Neural cell (in vitro differentiated cells): ENCODE measurements at regions not wholly inside any gene's neighbourhood (a gene's known extent, or its start where the extent isn't known, plus 50 kb on each side); places are given as distances from the start of the nearest gene placed in this dataset.

Source experiments
- H2AFZ ChIP-seq: fragments of 200-600, 300-800 bp; sonication (generic), shearing (Covaris generic); 2 replicates; pipeline ENCODE4 v1.6.0; 2014; ENCODE audit warnings: low read depth, mild to moderate bottlenecking, antibody characterized with exemption, low read length, moderate library complexity
- H3F3A ChIP-seq: fragments of 200-600 bp; shearing (Covaris generic); 2 replicates; pipeline ENCODE4 v1.6.1; 2016; ENCODE audit warnings: mild to moderate bottlenecking, moderate library complexity, mixed read lengths, antibody characterized with exemption, low read length; ENCODE audit not compliant: insufficient read depth, poor library complexity, severe bottlenecking
- H3K27ac ChIP-seq: fragments of 200-600, 300-800 bp; sonication (generic), shearing (Covaris generic); 2 replicates; pipeline ENCODE4 v1.5.1; 2014; ENCODE audit warnings: mild to moderate bottlenecking, low read length, moderate library complexity
- H3K27me3 ChIP-seq: fragments of 300-800, 200-600 bp; sonication (generic), shearing (Covaris generic); 2 replicates; pipeline ENCODE4 v1.6.0; 2014; ENCODE audit warnings: mild to moderate bottlenecking, low read depth, low read length, moderate library complexity; ENCODE audit not compliant: insufficient read depth
- H3K36me3 ChIP-seq: fragments of 300-800, 200-600 bp; sonication (generic), shearing (Covaris generic); 2 replicates; pipeline ENCODE4 v1.5.1; 2014; ENCODE audit warnings: mild to moderate bottlenecking, antibody characterized with exemption, low read length, moderate library complexity; ENCODE audit not compliant: insufficient read depth
- H3K4me2 ChIP-seq: fragments of 300-800, 200-600 bp; sonication (generic), shearing (Covaris generic); 2 replicates; pipeline ENCODE4 v1.6.0; 2014; ENCODE audit warnings: mild to moderate bottlenecking, low read length
- H3K4me3 ChIP-seq: fragments of 300-800, 200-600 bp; sonication (generic), shearing (Covaris generic); 2 replicates; pipeline ENCODE4 v1.5.1; 2014; ENCODE audit warnings: mild to moderate bottlenecking, low read length, moderate library complexity
- H3K79me2 ChIP-seq: fragments of 200-600 bp; shearing (Covaris generic); replicated peaks from 2 replicates; pipeline ENCODE4 v1.6.0; 2014; ENCODE audit warnings: mild to moderate bottlenecking, low read length, moderate library complexity; ENCODE audit not compliant: insufficient read depth
- H3K9ac ChIP-seq: fragments of 300-800, 200-600 bp; sonication (generic), shearing (Covaris generic); 2 replicates; pipeline ENCODE4 v1.6.1; 2016; ENCODE audit warnings: mild to moderate bottlenecking, low read length, mixed read lengths
- H3K9me2 ChIP-seq: fragments of 200-600 bp; shearing (Covaris generic); 2 replicates; pipeline ENCODE4 v1.6.1; 2016; ENCODE audit warnings: mild to moderate bottlenecking, low read length, mixed read lengths; ENCODE audit not compliant: insufficient read depth
- H3K9me3 ChIP-seq: fragments of 200-600, 300-800 bp; sonication (generic), shearing (Covaris generic); 2 replicates; pipeline ENCODE4 v1.6.1; 2016; ENCODE audit warnings: mild to moderate bottlenecking, mixed run types, low read length, moderate library complexity, mixed read lengths
- H4K20me1 ChIP-seq: fragments of 200-600 bp; shearing (Covaris generic); 2 replicates; pipeline ENCODE4 v1.6.1; 2016; ENCODE audit warnings: mild to moderate bottlenecking, mixed run types; ENCODE audit not compliant: insufficient read depth
- EP300 ChIP-seq: fragments of 450-650 bp; conservative IDR thresholded peaks from 2 replicates; pipeline ENCODE4 v1.6.1; 2014; ENCODE audit warnings: antibody characterized with exemption, mild to moderate bottlenecking, moderate library complexity; ENCODE audit not compliant: poor library complexity, severe bottlenecking
- EZH2 ChIP-seq: fragments of 200-600, 300-800 bp; shearing (Covaris generic), sonication (generic); IDR thresholded peaks from 2 replicates; pipeline ENCODE4 v1.6.1; 2014; ENCODE audit warnings: antibody characterized with exemption, low read length, borderline replicate concordance, mild to moderate bottlenecking; ENCODE audit not compliant: insufficient read depth, poor library complexity, severe bottlenecking
- MXI1 ChIP-seq: fragments of 450-650 bp; conservative IDR thresholded peaks from 2 replicates; pipeline ENCODE4 v1.6.1; 2014; ENCODE audit warnings: antibody characterized with exemption, mild to moderate bottlenecking; ENCODE audit not compliant: poor library complexity, severe bottlenecking
- POLR2AphosphoS5 ChIP-seq: IDR thresholded peaks from 2 replicates; pipeline ENCODE4 v1.6.1; 2012
- RAD21 ChIP-seq: fragments of 450-650 bp; conservative IDR thresholded peaks from 2 replicates; pipeline ENCODE4 v1.6.1; 2014; ENCODE audit warnings: antibody characterized with exemption, mild to moderate bottlenecking, moderate library complexity
- REST ChIP-seq: IDR thresholded peaks from 2 replicates; pipeline ENCODE4 v1.6.1; 2012; ENCODE audit warnings: borderline replicate concordance
- SMC3 ChIP-seq: fragments of 450-650 bp; conservative IDR thresholded peaks from 2 replicates; pipeline ENCODE4 v1.6.1; 2014; ENCODE audit warnings: antibody characterized with exemption, mild to moderate bottlenecking, moderate library complexity; ENCODE audit not compliant: poor library complexity
- TAF1 ChIP-seq: IDR thresholded peaks from 2 replicates; pipeline ENCODE4 v1.6.1; 2012; ENCODE audit warnings: low read depth
- TF ChIP-seq, protein P1 (sequence below): fragments of 450-650 bp; IDR thresholded peaks from 2 replicates; pipeline ENCODE4 v1.5.1; 2014; ENCODE audit warnings: antibody characterized with exemption, mild to moderate bottlenecking, moderate library complexity; ENCODE audit not compliant: poor library complexity, severe bottlenecking

DNA sequence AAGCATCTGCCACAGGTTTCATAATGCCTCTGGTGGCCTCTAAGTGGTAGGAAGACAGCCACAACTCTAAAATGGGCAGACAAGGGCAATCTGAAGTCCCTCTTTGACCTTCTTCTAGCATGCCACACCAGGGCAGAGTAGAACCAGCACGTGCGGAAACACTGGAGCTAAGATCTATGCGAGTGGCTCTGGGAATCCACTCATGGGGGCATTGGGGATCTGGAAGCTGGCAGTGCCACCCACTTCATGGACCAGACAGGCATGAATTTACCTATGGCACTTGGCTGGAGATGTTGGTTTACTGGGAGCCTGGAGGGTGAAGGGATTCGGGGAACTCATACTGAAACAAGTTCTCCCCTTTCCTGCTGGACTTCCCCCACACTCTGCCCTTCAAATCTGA lies 337.4 kb downstream of the MIAT start:
- H3K9me2 ChIP-seq, result no peaks in the 10 kb centered on the region
- no peaks in the 10 kb centered on the region for H3K9me3 ChIP-seq
- no peak overlapping the region for H3K9ac ChIP-seq
- TF ChIP-seq TAF1, result no peak
- TF ChIP-seq RAD21, result no peak
- no peak for TF ChIP-seq EZH2
- TF ChIP-seq REST, result no peak
- TF ChIP-seq MXI1, result no peak
- no peak for TF ChIP-seq EP300
- no peak for TF ChIP-seq POLR2AphosphoS5
- TF ChIP-seq, protein P1, sequence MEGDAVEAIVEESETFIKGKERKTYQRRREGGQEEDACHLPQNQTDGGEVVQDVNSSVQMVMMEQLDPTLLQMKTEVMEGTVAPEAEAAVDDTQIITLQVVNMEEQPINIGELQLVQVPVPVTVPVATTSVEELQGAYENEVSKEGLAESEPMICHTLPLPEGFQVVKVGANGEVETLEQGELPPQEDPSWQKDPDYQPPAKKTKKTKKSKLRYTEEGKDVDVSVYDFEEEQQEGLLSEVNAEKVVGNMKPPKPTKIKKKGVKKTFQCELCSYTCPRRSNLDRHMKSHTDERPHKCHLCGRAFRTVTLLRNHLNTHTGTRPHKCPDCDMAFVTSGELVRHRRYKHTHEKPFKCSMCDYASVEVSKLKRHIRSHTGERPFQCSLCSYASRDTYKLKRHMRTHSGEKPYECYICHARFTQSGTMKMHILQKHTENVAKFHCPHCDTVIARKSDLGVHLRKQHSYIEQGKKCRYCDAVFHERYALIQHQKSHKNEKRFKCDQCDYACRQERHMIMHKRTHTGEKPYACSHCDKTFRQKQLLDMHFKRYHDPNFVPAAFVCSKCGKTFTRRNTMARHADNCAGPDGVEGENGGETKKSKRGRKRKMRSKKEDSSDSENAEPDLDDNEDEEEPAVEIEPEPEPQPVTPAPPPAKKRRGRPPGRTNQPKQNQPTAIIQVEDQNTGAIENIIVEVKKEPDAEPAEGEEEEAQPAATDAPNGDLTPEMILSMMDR, result no peak
- no peak for TF ChIP-seq SMC3
- H3K27ac ChIP-seq, result no peak overlapping the region
- no peaks in the 10 kb centered on the region for H3K36me3 ChIP-seq
- no peaks in the 10 kb centered on the region for H3K27me3 ChIP-seq
- H3K4me3 ChIP-seq, result no peak overlapping the region
- no peaks in the 10 kb centered on the region for H3K79me2 ChIP-seq
- no peak overlapping the region for H3K4me2 ChIP-seq
- H4K20me1 ChIP-seq, result no peaks in the 10 kb centered on the region
- no peak overlapping the region for H2AFZ ChIP-seq
- no peaks in the 10 kb centered on the region for H3F3A ChIP-seq

DNA sequence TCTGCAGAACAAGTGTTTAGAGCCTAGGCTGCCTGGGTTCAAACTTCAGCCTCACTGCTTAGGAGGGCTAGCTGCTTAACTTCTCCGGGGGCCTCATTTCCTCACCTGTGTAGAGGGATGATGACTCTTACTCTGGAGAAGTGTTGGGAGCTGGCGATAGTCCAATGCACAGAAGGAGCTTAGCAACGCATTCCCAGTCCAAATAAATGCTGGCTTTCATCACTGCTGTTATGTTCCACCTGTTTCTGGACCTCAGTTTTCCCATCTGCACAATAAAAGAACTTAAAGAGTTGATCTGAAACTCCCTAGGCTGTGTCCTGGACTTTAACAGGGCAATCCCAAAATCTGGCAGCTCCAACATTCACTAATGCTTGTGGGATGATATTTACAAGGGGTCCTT lies 337.8 kb downstream of the MIAT start:
- no peaks in the 10 kb centered on the region for H3F3A ChIP-seq
- no peak for TF ChIP-seq REST
- TF ChIP-seq RAD21, result no peak
- no peak for TF ChIP-seq TAF1
- no peak for TF ChIP-seq MXI1
- no peak for TF ChIP-seq EP300
- TF ChIP-seq, protein P1, result no peak
- TF ChIP-seq SMC3, result no peak
- no peak for TF ChIP-seq EZH2
- no peak for TF ChIP-seq POLR2AphosphoS5
- H3K27ac ChIP-seq, result no peak overlapping the region
- no peaks in the 10 kb centered on the region for H3K9me3 ChIP-seq
- H3K4me2 ChIP-seq, result no peak overlapping the region
- no peaks in the 10 kb centered on the region for H3K79me2 ChIP-seq
- no peak overlapping the region for H2AFZ ChIP-seq
- no peak overlapping the region for H3K4me3 ChIP-seq
- H3K9ac ChIP-seq, result no peak overlapping the region
- no peaks in the 10 kb centered on the region for H4K20me1 ChIP-seq
- H3K27me3 ChIP-seq, result no peaks in the 10 kb centered on the region
- no peaks in the 10 kb centered on the region for H3K9me2 ChIP-seq
- no peaks in the 10 kb centered on the region for H3K36me3 ChIP-seq
